OCI-LY7 (cell line): ENCODE measurements at regions not wholly inside any gene's neighbourhood (a gene's known extent, or its start where the extent isn't known, plus 50 kb on each side); places are given as distances from the start of the nearest gene placed in this dataset.

ENCODE experiments used
- CTCF ChIP-seq: fragments of 200-600 bp; sonication (generic); conservative IDR thresholded peaks from 2 replicates; pipeline ENCODE4 v1.5.1; 2014; ENCODE audit warnings: mild to moderate bottlenecking, antibody characterized with exemption, low read length, moderate library complexity, mixed read lengths
- EZH2phosphoT487 ChIP-seq: fragments of 200-600 bp; sonication (generic); IDR thresholded peaks from 2 replicates; pipeline ENCODE4 v1.6.1; 2018; ENCODE audit warnings: low read depth, borderline replicate concordance, mild to moderate bottlenecking, mixed run types, antibody characterized with exemption, low read length, moderate library complexity, mixed read lengths

GRCh38 chr12:131418884-131419283 is 292.0 kb upstream of the SFSWAP start:
- TF ChIP-seq CTCF (no peak), EZH2phosphoT487 (no peak)
